Amniotic stem cell (primary cell): ENCODE measurements at regions not wholly inside any gene's neighbourhood (a gene's known extent, or its start where the extent isn't known, plus 50 kb on each side); places are given as distances from the start of the nearest gene placed in this dataset.
"Not testable (repeated sequence)": the region's sequence is repeated elsewhere in the genome, so short reads cannot be mapped to it uniquely, and the experiment has no call there.

Experiments
- DNase-seq: peaks from one replicate; lab custom pipeline; 2025; lab: John Stamatoyannopoulos, UW

DNA sequence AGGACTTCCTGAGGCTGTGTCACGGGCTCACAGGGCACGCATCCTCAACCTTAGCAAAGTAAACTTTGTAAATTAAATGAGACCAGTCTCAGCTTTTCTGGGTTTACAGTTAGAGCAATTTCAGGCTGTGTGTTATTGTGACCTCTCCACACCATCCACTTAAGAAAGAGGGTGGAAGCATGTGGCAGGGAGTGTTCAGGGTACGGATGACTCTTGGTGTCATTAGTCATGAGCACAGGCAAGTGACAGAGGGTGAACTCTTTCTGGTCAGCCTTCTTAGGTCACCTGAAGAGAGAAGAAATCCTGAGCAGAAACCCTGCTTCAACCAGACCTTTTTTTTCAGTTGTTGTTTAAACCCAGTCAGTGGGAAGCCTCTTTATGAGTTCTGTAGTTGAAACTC lies 207.9 kb downstream of the ICOS start:
- no peak for DNase-seq

DNA sequence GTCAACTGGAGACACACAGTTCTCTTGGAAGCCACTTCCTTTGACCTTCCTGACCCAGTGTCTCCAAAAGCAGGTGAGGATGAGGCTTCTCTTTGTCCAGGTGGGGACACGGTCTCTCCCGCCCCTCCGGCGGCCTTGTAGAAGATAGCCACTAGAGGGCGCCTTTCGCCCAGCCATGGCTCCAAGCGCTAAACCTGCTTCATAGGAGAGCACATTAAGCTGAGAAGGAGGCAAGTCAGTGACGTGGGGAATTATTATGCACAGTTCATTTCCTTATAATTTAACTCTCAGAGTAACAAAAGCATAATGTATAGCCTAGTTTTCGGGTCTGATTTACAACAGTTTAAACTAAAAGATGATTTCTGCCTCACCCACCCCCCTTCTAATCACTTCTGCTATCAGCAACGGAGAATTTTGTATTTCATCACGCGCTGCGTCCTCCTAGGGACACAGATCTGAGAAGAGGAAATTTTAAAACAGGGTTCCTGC lies 208.7 kb downstream of the ICOS start:
- DNase-seq, result peak; percentile 69

DNA sequence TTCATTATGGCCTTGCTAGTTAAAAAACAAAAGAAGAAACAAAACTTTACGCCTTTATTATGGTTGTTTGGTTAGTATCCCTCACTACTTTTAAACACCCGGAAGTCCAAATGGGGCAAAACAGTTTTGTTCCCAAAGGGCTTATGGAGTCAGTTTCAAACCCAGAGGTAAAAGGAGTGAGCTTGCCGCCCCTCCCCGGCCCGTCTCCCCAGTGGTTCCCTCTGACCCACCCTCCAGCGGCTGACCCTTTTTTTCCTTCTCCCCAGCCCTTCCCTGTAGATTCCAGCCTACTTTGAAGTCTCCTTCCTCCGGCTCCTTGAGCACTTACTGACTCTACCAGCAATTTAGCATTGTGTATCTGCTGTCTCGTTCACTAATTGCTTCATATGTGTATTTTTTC lies 209.2 kb downstream of the ICOS start:
- DNase-seq, result no peak

DNA sequence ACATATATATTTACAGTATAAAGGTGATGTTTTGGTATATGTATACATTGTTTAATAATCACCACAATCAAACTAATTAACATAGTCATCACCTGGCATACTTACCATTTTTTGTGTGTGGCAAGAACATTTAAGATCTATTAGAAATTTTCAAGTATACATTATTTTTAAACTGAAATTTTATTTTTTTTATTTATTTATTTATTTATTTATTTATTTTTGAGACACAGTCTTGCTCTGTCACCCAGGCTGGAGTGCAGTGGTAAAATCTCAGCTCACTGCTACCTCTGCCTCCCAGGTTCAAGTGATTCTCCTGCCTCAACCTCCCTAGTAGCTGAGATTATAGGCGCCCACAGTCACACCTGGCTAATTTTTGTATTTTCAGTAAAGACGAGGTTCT lies 210.5 kb downstream of the ICOS start:
- DNase-seq, result not testable (repeated sequence)

DNA sequence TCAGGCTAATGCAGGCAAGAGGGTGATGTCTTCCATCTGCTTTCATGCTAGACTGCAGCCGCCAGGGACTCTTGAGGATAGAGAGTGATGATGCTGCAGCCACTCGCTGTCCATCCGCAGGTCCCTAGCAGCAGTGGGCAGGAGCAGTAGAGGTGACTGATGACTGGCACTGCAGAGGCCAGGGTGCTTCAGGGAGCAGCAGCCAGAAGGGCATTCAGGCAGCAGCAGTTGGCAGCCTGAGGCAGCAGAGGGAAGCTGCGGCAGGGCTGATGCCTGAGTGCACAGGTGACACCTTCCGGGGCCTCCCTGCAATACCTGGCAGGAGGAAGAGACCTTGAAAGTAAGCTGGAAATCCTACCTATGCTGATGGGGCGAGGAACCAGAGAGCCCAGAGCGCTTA lies 214.2 kb downstream of the ICOS start:
- DNase-seq, result no peak

DNA sequence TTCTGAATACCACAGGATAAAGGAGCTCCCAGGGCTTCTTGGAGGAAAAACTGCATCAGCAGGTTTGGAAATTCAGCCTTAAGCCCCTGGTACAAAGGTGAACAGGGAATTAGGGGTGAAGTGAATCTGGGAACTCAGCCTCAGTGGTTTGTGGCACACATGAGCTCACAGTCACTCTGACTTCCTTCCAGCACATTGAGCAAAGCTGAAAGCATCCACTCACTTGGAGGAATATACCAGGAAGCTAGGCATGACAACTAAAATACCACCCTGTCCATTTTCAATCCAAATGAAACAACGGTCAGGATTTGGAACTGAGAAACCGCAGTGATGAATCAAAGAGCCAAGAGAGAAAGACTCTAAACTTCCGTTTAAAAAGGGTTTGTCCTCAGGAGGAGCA lies 216.1 kb downstream of the ICOS start:
- no peak for DNase-seq

DNA sequence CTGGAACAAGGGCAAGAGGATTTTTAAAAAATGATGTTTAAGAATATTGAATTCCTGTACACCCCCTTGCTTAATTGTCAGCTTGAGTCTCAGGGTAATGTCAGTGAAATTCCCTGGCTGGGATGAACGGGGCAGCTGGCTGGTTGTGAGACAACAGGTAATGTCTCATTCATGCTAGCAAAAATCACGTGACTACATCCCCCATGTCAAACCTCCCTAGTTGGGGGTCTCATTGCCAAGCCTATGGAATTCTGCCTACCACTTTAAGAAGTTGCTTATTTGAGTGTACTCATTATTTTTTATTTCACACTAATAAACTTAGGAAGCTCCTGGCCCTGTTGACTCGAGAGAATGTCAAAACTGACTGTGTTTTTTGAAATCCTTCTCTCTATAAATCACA lies 218.3 kb downstream of the ICOS start:
- DNase-seq, result no peak

DNA sequence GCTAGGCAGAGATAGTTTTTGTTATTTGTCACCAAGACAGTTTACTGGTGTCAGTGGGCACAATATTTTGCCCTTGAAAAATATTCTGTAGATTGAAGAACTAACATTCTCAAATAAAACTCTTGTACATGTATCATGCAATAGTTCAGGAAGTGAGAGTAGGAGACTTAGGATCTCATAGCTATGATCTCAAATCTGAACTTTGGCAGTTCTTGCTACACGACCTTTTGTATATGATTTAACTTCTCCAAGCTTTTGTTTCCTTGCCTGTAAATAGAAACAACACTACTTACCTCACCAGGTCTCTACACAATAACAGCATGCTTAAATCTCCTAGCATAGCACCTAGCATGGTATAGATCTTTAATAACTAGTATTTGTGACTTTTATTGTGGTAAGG lies 219.9 kb downstream of the ICOS start:
- DNase-seq, result no peak

DNA sequence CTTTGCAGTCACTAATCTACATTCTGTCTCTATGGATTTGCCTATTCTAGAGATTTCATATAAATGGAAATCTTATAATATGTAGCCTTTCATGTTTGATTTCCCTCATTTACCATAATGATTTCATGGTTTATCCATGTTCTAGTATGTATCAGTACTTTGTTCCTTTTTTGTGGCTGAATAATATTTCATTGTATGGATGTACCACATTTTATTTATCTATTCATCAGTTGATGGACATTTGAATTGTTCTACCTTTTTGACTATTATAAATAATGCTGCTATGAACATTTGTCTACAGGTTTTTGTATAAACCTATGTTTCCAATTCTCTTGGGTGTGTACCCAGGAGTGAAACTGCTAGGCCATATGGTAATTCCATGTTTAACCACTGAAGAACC lies 221.1 kb downstream of the ICOS start:
- no peak for DNase-seq

DNA sequence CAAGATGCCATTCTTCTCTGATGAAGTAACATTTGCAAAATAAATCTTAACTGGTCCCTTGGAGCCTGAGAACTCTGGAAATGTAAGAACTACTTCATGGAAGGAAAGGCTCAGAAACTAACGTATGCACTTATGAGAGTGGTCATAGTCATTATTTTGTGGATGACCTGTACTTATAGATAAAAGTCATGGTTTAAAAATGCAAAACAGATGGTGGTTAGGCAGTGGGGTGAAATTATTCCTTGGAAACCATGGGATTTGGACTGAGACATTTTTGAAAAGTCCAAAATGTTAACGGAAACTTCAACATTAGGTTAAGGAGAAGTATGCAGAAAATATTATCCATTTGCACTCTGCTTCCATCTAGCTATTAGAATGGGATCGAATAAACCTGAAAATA lies 223.0 kb downstream of the ICOS start:
- no peak for DNase-seq

DNA sequence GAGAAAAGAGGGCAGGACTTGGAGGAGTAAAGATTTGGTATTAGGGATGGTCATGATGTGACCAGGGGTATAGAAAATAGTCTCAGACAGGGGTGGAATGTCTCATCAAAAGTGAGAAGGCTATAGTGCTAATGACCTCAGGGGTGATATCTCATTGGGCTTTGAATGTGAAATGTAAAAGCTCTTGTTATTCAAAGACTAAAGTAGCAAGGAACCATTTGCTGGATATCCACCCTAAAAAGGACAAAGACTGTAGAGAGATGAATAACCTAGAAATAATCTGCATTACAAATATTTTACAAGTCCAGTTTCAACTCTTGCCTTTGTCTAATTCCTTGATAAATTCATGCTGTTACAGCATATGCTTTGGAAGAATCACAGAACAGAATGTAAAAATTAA lies 224.4 kb downstream of the ICOS start:
- no peak for DNase-seq

DNA sequence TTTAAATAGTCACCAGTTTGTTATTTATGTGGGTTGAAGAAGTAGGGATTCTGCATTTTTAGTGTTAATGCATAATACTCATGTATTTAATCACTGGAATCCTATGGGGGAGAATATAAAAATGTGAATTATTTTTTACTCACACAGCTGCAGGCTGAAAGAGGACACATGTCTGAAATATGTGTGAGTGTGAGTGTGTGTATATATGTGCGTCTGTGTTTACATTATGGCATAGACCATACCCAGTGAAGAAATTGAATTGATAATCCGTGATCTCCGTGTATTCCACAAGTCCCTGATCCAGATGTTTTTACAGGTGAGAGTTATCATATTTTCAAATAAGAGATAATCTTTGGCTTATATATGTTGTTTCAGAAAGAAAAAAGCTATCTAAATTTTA lies 225.3 kb downstream of the ICOS start:
- no peak for DNase-seq

DNA sequence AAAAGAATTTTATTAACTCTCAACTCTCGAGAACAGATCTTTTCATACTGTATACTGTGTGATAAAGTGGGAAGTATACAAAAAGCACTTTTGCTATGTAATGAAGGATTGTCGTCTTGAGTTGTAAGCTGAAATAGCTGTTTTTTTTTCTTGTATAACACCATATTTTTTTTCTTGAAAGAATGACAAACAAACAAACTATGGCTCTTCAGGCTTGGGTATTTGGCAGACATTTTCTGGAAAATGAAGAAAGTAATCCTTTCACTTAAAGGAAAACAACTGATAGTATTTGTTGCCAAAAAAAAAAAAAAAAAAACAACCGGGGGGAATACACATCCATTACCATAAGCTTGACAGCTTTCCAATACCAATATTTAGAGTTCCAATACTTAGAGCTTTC lies 230.4 kb downstream of the ICOS start:
- no peak for DNase-seq

DNA sequence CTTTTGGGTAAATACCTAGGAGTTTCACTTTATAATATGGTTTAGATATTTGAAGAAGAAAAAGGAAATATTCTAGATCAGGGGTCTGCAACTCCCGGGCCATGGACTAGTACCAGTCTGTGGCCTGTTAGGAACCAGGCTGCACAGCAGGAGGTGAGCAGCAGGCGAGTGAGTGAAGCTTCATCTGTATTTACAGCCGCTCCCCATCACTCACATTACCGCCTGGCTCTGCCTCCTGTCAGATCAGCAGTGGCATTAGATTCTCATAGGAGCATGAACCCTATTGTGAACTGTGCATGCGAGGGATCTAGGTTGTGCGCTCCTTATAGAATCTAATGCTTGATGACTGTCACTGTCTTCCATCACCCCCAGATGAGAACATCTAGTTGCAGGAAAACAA lies 231.1 kb downstream of the ICOS start:
- DNase-seq, result not testable (repeated sequence)

DNA sequence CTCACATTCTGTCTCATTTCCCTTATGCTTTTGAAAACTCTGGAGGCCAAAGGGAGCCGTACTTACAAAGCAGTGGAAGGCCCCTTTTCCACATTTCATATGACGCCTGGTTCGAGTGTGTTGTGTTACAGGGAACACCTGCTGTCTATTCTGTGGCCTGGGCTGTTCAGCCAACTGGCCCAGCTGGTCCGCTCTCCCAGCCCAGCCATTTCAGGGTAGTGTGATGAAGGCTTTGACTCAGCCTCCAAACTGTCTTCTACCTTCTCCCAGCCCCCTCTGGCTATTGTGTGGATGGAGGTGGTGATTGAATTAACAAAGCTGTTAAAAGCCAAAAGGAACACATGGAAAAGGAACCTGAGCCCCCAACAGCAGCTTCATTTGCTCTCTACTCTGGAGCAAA lies 233.8 kb downstream of the ICOS start:
- no peak for DNase-seq

DNA sequence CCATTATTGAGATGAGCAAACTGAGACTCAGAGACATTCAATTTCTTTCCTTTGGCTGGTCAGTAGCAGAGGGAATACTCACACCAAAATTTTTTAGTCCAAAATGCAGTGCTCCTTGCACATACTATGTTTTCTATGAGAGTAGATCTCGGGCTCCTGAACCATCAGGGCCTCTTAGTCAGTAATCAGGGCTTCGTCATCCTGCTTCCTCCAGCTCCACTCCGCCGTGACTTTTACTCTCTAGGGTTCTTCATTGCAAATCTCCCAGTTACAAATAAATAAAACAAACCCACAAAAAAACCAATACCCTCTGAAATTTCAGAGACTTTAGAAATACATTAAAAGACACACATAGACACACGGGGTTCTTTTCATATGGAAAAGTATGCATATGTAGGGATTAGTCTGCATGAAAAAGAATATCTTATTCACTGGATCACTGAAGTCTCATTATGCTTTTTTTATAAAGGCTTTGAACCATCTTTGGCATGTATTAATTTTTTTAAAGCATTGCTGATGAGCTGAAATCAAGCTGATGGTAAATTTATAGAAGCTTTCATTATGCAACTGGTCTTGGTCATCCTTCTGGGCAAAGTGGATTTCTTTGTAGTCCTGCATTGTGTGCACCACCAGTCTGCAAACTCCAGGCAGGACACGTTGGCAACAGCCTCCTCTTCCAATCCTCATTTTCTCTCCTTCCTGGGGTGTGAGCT lies 235.0 kb downstream of the ICOS start:
- DNase-seq, result no peak

DNA sequence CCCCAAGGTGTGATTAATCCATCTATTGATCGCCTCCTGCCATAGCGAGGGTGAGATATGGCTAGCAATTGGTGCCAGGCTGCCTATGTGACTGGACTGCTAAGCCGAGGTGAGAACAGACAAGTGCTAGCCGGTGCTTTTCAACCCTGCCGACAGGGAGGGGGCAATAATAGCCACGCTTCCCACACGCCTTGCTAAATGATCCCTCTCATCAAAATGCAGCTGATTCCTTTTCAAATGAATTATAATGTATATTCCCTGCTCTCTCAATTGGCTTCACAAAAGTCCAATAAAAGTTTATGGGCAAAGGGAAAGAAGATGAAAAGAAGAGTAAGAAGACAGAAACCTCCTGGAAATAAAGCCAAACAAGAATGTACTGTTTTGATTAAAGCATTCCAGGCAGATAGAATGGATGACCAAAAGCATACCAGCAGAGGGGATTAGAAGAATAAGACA lies 235.6 kb downstream of the ICOS start:
- no peak for DNase-seq

DNA sequence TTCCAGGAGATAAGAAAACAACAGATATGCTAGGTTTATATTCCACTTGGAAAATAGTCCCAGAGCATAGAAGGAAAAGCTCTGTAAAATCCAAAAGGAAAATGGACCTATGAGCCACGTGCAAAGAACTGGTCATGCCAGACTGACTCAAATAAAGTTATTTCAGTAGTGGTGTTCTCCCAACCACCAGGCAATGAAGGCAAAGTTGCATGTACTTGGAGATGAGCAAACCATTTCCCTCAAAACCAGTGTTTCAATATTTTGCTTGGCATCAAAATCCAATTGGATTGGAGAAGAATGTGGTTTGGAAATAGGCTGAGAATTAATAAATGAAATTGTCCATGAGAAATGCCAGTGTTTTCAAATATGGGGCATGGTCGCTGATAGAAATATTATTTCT lies 237.5 kb downstream of the ICOS start:
- DNase-seq, result no peak

DNA sequence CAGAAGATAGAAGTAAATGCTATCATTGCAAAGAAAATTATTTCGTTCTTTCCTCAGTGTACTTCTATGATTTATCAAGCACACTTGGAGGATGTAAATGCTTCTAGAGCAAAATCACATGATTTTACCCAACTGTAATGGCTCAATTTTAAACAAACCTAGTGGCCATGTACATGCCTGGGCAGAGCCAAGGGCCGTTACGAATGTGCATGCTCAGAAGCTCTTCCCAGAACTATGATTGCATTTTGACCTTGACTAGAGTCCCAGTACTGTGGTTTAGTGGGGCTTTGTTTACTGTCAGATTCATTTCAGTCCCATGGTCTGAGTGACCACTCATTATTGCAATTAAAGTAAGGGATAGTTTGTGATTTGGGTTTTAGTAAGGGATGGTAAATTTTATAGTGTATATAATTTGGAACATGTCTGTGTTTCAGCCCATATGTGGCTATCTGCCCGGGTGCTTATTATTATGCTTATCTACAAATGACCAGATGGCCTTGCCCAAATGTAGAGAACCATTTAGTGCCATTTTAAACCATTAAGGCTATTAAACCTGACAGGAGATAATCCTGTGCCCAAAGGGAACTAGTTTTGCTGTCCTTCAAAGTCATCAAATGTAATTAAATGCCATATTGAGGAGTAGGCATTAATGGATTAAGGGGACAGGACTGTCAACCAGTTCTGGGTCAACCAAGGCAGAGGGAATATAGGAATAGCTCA lies 239.1 kb downstream of the ICOS start:
- DNase-seq, result no peak

DNA sequence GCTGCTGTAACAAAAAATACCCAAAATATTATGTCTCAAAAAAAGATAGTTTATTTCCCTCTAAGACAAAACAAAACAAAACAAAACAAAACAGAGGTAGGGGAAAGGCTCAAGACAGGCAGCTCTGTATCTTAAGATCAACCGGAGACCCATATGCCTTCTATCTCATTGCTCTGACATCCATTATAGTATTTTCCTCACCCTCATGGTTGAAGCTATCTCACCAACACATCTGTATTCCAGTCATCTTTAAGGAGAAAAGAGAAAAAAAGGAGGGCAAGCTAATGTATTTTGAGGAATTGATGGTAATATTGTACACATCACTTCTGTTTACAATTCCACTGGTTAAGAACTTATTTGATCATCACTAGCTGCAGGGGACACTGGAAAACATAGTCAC lies 239.7 kb downstream of the ICOS start:
- DNase-seq, result no peak

DNA sequence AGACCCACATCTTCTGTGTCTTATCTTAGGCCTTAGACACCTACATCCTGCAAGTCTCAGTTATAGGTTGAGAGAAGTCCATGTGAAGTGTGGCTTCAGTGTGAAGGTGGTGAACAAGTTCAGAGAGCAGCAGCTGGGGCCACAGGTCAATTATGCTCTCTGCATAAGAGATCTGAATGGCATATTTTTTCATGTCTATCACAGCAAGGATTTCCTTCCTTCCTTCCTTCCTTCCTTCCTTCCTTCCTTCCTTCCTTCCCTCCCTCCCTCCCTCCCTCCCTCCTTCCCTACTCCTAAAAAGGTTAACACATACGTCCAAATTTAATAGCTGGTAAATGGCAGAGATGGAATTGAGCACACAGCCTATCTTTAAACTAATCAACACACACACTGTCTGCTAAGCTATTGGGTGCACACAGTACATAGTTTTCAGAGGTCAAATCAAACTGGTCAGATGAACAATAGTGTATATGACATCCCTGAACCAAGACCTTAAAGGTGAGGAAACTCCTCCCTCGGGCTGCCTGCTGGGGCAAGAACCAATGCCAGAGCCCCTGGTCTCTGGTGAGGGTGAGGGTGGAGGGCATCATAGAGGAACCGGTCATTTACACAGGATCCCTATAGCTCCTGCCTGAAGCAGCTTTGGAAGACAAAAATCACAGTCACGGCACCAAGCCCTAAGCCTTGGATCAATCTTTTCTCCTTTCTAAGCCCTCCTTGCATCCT lies 240.9 kb downstream of the ICOS start:
- no peak for DNase-seq

DNA sequence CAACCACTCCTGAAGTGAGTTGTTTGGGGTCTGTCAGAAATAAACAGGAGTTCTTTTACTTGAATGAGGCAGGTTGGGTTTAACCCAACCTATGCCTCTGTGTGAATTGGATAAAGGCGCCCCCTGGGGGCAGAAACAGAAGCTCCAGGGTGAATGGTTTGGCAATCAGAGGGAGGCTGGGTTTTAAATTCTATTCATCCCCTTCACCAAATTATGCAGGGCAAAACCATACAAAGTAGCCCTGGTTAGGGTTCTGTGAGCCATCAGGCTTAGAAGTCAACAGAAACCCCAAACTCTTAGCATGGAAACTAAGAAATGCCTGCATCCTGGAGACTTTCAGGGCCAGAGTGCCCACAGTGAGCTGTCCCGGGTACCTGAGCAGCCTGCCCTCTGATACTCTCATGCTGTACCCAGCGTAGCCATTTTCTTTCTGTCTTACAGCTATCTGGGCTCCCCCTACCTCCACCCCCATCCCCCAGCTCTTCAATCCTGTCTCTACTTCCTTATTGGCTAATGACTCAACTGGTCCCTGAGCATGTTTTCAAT lies 241.5 kb downstream of the ICOS start:
- no peak for DNase-seq

DNA sequence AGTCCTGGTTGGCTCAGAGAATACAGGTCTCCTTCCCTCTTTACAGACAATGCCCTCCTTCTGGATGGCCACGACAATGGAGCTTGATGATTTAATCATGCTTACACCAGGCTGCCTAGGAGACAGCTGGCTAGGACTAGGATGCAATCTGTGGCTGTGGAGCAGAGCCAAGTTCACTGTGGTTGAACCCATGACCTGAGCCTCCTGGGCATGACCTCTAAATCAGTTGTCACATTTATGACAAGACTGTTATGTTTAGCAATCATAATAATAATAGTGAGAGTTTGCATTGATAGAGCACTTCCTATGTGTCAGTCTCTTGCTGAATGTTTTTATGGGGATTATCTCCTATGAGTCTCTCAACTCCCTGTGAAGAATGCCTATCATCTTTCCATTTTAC lies 244.1 kb downstream of the ICOS start:
- no peak for DNase-seq
